Fibroblast of skin of right quadriceps (primary cell): ENCODE measurements at regions not wholly inside any gene's neighbourhood (a gene's known extent, or its start where the extent isn't known, plus 50 kb on each side); places are given as distances from the start of the nearest gene placed in this dataset.
"Not testable (repeated sequence)": the region's sequence is repeated elsewhere in the genome, so short reads cannot be mapped to it uniquely, and the experiment has no call there.

Source experiments
- DNase-seq: peaks from one replicate; pipeline ENCODE4 v3.0.0-alpha.2; 2013

- no peak for DNase-seq
These were observed 116.5 kb upstream of the OTOS start for GRCh38 chr2:240256704-240257637.

- DNase-seq, result no peak
These were observed 117.6 kb upstream of the OTOS start for GRCh38 chr2:240257940-240258580.

GRCh38 chr2:240258685-240259084 lies 118.2 kb upstream of the OTOS start:
- DNase-seq, result no peak

GRCh38 chr2:240259201-240259923 lies 118.9 kb upstream of the OTOS start:
- no peak for DNase-seq

GRCh38 chr2:240259924-240260529 lies 119.6 kb upstream of the OTOS start:
- no peak for DNase-seq

GRCh38 chr2:240260664-240261063 lies 120.2 kb upstream of the OTOS start:
- DNase-seq, result no peak

- DNase-seq, result not testable (repeated sequence)
These were observed 122.1 kb upstream of the OTOS start for GRCh38 chr2:240262578-240262977.

GRCh38 chr2:240269380-240269779 lies 128.9 kb upstream of the OTOS start:
- no peak for DNase-seq

GRCh38 chr2:240269886-240270285 lies 129.4 kb upstream of the OTOS start:
- no peak for DNase-seq

- DNase-seq, result no peak
These were observed 131.4 kb upstream of the OTOS start for GRCh38 chr2:240271716-240272341.

GRCh38 chr2:240275386-240275785 lies 134.9 kb upstream of the OTOS start:
- DNase-seq, result no peak

- peak; percentile 4 for DNase-seq
These were observed 136.8 kb upstream of the OTOS start for GRCh38 chr2:240277073-240277806.

- DNase-seq, result no peak
These were observed 137.5 kb upstream of the OTOS start for GRCh38 chr2:240277807-240278522.

GRCh38 chr2:240278661-240279060 lies 138.2 kb upstream of the OTOS start:
- DNase-seq, result no peak

GRCh38 chr2:240280621-240281020 lies 140.2 kb upstream of the OTOS start:
- no peak for DNase-seq

GRCh38 chr2:240284503-240285259 lies 144.2 kb upstream of the OTOS start:
- no peak for DNase-seq

- no peak for DNase-seq
These were observed 145.3 kb upstream of the OTOS start for GRCh38 chr2:240285725-240286124.

- no peak for DNase-seq
These were observed 146.1 kb upstream of the OTOS start for GRCh38 chr2:240286596-240286995.

- no peak for DNase-seq
These were observed 146.6 kb upstream of the OTOS start for GRCh38 chr2:240287011-240287410.

GRCh38 chr2:240287496-240288086 lies 147.1 kb upstream of the OTOS start:
- DNase-seq, result no peak
